Thoracic aorta (tissue), 2 donors: ENCODE measurements at regions not wholly inside any gene's neighbourhood (a gene's known extent, or its start where the extent isn't known, plus 50 kb on each side); places are given as distances from the start of the nearest gene placed in this dataset.

Experiments
- ATAC-seq: fragments of 150-250 bp; one replicate; pipeline ENCODE4 v1.8.0; 2017; ENCODE audit warnings: low read depth; ENCODE audit not compliant: insufficient number of reproducible peaks, low FRiP score
- DNase-seq: peaks from one replicate; pipeline ENCODE4 v3.0.0-alpha.2; 2020; ENCODE audit warnings: low spot score
- H3K27ac ChIP-seq, 2 donors: fragments of 200-600 bp; sonication (generic); 1 replicate in 1 of 2; 2 replicates in 1 of 2; pipeline ENCODE4 v1.5.1; 2016; ENCODE audit warnings: mild to moderate bottlenecking in 2 of 2, moderate library complexity in 2 of 2
- H3K27me3 ChIP-seq: fragments of 200-600 bp; sonication (generic); replicated peaks from 2 replicates; pipeline ENCODE4 v1.6.0; 2016; ENCODE audit warnings: mild to moderate bottlenecking; ENCODE audit not compliant: insufficient read depth
- H3K36me3 ChIP-seq: fragments of 200-600 bp; sonication (generic); one replicate; pipeline ENCODE4 v1.5.1; 2016
- H3K4me1 ChIP-seq, 2 donors: fragments of 200-600 bp; sonication (generic); 1 replicate in 1 of 2; 2 replicates in 1 of 2; pipeline versions ENCODE4 v1.5.1 to v1.6.0; 2016; ENCODE audit warnings: low read depth in 2 of 2, mild to moderate bottlenecking in 1 of 2; ENCODE audit not compliant: control insufficient read depth in 1 of 2
- H3K4me3 ChIP-seq: fragments of 200-600 bp; sonication (generic); 2 replicates; pipeline ENCODE4 v1.5.1; 2016; ENCODE audit warnings: mild to moderate bottlenecking
- H3K9me3 ChIP-seq: fragments of 200-600 bp; sonication (generic); 2 replicates; pipeline ENCODE4 v1.5.1; 2016
- TF ChIP-seq, protein P1 (sequence below): fragments of 200-600 bp; sonication (generic); IDR thresholded peaks from one replicate; pipeline ENCODE4 v1.5.1; 2019; ENCODE audit warnings: antibody characterized with exemption

DNA sequence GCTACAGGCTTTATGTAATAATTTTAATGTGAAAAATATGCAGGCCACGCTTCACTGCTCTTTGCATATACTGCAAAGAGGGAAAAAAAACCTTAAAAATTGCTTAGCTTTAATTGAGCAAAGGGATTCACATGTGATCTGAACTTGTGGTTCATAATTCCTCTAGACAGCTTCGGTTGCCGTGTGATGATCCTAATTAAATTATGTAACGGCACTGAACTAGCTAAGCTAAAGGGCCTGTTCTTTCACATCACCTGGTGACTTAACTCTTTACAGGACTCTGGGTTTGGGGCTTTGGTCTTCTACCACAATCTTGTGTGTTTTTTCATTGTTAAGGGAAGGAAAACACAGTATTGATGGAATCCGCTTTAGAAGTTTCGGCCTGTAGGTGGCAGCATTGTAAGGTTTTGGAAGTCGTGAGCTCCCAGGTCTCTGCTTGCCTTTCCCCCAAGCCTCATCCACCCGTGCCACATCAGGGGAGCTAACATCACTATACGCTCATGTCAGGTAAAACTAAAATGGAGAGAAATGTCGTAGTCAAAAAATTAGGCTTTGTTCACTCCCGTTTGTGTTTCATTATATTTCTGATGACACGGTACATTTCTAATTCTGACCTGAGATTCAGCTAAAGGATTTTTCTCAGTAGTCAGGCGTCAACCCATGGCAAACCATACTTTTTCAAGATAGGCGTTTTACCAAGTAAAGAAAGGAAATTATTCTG is 205.6 kb upstream of the DPH6 start:
- H3K27ac ChIP-seq, result peak overlapping the region in 1 of 2 donors; percentile 26
- peak overlapping the region; percentile 56 for H3K4me3 ChIP-seq
- H3K36me3 ChIP-seq, result no peaks in the 10 kb centered on the region
- no peaks in the 10 kb centered on the region for H3K27me3 ChIP-seq
- no peaks in the 10 kb centered on the region for H3K9me3 ChIP-seq
- DNase-seq, result peak; percentile 23
- TF ChIP-seq, protein P1, sequence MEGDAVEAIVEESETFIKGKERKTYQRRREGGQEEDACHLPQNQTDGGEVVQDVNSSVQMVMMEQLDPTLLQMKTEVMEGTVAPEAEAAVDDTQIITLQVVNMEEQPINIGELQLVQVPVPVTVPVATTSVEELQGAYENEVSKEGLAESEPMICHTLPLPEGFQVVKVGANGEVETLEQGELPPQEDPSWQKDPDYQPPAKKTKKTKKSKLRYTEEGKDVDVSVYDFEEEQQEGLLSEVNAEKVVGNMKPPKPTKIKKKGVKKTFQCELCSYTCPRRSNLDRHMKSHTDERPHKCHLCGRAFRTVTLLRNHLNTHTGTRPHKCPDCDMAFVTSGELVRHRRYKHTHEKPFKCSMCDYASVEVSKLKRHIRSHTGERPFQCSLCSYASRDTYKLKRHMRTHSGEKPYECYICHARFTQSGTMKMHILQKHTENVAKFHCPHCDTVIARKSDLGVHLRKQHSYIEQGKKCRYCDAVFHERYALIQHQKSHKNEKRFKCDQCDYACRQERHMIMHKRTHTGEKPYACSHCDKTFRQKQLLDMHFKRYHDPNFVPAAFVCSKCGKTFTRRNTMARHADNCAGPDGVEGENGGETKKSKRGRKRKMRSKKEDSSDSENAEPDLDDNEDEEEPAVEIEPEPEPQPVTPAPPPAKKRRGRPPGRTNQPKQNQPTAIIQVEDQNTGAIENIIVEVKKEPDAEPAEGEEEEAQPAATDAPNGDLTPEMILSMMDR, result peak; percentile 72
- H3K4me1 ChIP-seq, result peaks cover 17 to 43% of the 10 kb centered on the region in 2 donors
- no peak for ATAC-seq

DNA sequence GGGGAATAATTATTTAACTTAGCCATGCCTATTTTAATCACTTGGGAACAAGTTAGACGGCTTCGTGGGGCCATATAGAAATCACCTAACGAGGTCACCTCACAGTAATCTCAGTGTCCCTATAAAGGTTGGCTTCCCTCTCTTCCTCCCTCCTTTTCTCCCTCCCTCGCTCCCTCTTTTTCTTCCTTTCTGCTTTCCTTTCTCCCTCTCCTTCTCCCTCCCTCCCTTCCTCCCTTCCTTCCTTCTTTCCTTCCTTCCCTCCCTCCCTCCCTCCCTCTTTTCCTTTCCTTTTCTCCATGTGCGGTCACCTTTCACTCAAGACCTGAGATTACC is 206.1 kb upstream of the DPH6 start:
- Histone ChIP-seq H3K27ac (peak overlapping the region; percentile 20 to 26), H3K9me3 (no peaks in the 10 kb centered on the region), H3K4me1 (peaks cover 22 to 48% of the 10 kb centered on the region in 2 donors), H3K4me3 (peak overlapping the region; percentile 56), H3K27me3 (no peaks in the 10 kb centered on the region), H3K36me3 (no peaks in the 10 kb centered on the region)
- DNase-seq (no peak), ATAC-seq (no peak)
- TF ChIP-seq, protein P1, result no peak

DNA sequence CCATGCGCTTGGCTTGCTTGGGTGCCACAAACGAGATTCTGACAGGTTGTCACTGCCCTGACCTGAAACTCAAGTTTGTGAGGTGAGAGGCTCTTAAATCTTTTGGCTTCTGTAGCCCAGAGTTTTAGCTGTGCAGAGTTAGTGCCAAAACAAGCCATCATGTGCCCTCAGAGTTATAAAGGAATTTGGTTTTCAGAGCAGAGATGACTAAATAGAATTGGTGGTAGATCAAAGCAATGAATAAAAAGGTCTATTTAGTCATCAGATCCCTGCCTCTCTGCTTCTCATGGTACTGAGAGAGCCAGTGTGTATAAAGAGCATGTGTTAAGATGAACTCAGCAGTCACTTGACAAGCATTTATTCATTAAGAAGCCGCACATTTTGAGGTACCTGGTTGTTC is 207.5 kb upstream of the DPH6 start:
- Histone ChIP-seq H3K4me1 (peaks cover 22 to 55% of the 10 kb centered on the region in 2 donors), H3K9me3 (no peaks in the 10 kb centered on the region), H3K27ac (peak overlapping the region; percentile 20 to 28), H3K36me3 (no peaks in the 10 kb centered on the region), H3K27me3 (no peaks in the 10 kb centered on the region), H3K4me3 (no peak overlapping the region)
- ATAC-seq (no peak), DNase-seq (no peak)
- TF ChIP-seq, protein P1, result no peak

DNA sequence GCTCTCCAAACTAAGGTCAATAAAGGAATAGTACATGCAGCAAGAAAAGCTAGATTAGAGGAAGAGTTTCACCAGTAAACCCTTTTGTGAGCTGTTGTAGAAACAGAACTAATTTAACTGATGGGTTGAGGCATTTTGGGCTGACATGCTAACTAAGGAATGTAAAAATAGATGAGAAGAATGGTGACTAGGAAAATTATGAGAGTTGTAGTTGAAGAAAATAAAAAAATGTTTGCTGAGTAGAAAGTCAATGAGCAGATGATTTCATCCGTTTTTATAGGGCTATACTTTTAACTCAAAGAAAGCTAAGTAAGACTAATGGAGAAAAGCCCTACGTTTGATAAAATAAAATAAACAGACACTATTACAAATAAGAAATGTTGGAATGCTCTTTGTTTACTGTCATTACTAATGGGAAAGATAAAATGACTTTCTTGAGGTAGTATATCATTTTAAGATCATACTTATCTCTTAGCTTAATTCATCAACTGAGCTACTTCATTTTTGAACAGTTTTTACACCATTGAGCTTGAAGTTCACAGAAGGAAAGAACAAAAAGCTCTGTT is 209.4 kb upstream of the DPH6 start:
- no peaks in the 10 kb centered on the region for H3K9me3 ChIP-seq
- no peaks in the 10 kb centered on the region for H3K36me3 ChIP-seq
- no peaks in the 10 kb centered on the region for H3K27me3 ChIP-seq
- peaks cover 22 to 55% of the 10 kb centered on the region in 2 donors for H3K4me1 ChIP-seq
- no peak overlapping the region for H3K4me3 ChIP-seq
- ATAC-seq (no peak), DNase-seq (no peak)
- H3K27ac ChIP-seq, result no peak overlapping the region
- TF ChIP-seq, protein P1, result no peak

DNA sequence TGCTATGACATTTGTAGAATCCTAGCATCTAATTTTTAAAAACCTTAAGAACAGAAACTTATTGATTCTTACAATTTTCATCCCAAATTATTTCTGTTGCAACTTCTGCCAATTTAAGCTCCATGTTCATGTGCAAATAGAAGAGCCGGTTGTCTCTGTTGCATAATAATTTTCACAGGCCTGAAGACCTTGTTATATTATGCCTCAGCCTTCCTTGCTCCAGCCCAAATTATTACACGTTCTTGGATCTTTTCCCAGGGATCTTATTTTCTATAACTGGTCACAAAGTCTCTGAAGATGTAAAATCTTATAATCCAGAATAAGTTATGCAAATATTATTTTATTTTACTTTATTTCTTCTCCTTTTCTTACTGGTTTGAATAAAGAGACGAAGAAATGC is 210.7 kb upstream of the DPH6 start:
- Histone ChIP-seq H3K27ac (no peak overlapping the region), H3K36me3 (no peaks in the 10 kb centered on the region), H3K9me3 (no peaks in the 10 kb centered on the region), H3K4me3 (no peak overlapping the region), H3K27me3 (no peaks in the 10 kb centered on the region), H3K4me1 (peaks cover 22 to 55% of the 10 kb centered on the region in 2 donors)
- TF ChIP-seq, protein P1, result no peak
- DNase-seq (no peak), ATAC-seq (no peak)
